ENCODE measurements at regions not wholly inside any gene's neighbourhood (a gene's known extent, or its start where the extent isn't known, plus 50 kb on each side); places are given as distances from the start of the nearest gene placed in this dataset.

DNA sequence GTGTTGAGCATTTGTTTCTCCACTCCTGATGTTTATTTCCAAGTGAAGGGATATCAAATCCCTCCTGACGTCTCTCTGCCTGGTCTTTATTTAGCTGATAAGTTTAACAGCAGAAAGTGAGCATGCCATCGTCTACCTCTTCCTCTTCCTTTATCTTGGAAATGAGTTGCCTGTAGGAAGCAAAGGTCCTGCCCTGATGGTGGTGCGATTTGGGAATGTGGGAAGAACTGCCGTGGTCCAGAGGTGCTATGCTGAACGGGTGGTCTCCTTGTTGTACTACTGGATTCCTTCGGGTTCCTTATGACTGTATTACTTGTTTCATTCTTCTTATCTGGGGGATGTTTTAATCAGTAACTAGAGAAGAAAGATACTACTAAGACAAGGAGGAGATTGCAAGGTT lies 217.5 kb downstream of the PMAIP1 start:
- TF ChIP-seq, protein P1, sequence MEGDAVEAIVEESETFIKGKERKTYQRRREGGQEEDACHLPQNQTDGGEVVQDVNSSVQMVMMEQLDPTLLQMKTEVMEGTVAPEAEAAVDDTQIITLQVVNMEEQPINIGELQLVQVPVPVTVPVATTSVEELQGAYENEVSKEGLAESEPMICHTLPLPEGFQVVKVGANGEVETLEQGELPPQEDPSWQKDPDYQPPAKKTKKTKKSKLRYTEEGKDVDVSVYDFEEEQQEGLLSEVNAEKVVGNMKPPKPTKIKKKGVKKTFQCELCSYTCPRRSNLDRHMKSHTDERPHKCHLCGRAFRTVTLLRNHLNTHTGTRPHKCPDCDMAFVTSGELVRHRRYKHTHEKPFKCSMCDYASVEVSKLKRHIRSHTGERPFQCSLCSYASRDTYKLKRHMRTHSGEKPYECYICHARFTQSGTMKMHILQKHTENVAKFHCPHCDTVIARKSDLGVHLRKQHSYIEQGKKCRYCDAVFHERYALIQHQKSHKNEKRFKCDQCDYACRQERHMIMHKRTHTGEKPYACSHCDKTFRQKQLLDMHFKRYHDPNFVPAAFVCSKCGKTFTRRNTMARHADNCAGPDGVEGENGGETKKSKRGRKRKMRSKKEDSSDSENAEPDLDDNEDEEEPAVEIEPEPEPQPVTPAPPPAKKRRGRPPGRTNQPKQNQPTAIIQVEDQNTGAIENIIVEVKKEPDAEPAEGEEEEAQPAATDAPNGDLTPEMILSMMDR (conservative IDR thresholded peaks at IDR 0.05; ENCODE audit: low read length), result no peak
- H3K4me3 ChIP-seq (ENCODE audit: low read length), result no peak overlapping the region
- no peak for DNase-seq (ENCODE audit: low read depth)

DNA sequence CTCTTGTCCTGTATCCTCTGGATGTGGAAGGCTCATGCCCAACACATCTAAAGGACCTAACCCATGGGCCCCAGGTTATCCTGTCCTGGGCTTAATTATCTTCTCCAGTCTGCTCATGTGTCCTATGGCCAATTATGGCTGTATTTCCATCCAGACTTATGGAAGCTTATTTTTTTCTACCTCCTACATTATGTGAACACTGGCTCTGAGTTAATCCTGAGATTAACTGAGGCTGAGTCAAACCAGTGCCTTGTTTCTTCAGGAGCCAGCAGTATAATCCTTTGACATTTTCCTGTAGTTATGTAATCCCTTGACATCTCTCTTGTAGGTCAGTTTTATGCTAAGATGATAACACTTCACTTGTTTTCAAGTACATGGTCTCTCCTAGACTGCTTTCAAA lies 213.6 kb downstream of the PMAIP1 start:
- no peak overlapping the region for H3K4me3 ChIP-seq (ENCODE audit: low read length)
- TF ChIP-seq, protein P1 (conservative IDR thresholded peaks at IDR 0.05; ENCODE audit: low read length), result no peak
- no peak for DNase-seq (ENCODE audit: low read depth)

DNA sequence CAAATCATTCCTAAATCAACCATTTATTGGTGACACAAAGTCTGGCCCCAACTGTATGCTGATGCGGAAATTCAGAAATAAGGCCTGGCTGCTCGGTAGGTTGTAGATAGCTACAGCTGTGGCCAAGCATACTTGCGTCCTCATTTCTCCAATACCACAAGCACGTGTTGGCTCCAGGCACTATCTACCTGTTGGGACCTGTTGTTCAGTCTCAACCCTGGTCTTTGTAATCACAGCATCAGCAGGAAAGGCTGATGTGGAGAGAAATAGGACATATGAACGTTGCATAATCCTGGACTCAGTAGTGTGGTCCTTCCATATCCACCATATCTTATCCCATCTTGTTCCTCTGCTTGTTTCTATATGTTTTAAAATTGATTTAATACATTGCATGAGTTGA lies 212.6 kb downstream of the PMAIP1 start:
- no peak overlapping the region for H3K4me3 ChIP-seq (ENCODE audit: low read length)
- TF ChIP-seq, protein P1 (conservative IDR thresholded peaks at IDR 0.05; ENCODE audit: low read length), result no peak
- DNase-seq (ENCODE audit: low read depth), result no peak

DNA sequence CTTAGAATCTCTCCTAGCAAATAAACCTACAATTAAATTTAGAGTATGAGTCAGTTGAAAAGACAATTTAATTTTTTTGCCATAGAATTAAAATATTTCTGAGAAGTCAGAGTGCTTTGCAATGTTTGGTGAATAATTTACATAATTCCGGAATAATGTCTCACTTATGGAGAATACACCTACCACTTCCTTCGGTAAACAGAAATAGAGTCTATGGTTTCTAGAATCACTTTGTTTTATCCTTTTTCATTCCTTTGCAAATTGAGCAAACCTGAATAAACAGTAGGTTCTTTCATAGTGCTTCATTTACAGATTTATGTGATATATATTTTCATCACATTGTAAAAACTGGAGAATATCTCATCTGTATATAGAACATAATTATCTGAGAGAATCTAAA lies 211.7 kb downstream of the PMAIP1 start:
- no peak overlapping the region for H3K4me3 ChIP-seq (ENCODE audit: low read length)
- TF ChIP-seq, protein P1 (conservative IDR thresholded peaks at IDR 0.05; ENCODE audit: low read length), result no peak
- DNase-seq (ENCODE audit: low read depth), result no peak

DNA sequence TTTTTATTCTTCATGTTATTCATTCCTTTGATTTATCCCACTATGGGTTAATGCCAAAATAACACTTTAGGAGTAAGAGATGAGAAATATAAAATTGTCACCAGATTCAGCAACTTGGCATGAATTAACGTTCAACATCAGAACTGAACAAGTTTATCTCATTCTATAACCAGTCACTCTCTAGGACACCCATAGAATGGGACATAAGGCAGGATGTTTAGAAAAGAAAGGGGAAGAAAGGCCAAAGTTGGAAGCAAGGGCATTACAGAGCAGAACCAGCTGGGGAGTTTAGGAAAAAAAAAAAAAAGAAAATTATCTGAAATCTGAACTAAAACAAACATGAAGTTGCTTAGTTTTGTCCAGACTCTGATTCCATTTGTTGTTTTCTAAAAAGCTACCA lies 211.0 kb downstream of the PMAIP1 start:
- H3K4me3 ChIP-seq (ENCODE audit: low read length), result no peak overlapping the region

DNA sequence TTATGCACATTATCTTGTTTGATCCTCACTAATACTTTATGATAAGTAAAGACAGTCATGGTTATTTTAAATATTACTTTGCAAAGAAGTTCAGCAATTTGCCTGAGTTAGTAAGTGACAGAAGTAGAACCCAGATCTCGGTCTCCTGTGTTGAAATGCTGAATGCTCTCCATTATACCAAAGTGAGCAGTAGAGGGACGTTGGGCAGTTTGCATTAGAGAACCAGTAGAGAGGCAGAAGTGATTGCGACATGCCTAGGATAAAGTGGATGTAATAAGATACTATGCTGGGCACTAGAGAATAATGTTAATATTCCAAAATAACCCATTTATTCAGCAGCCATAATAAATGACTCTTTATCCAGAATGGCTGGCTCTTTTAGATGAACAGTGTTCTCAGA lies 201.0 kb downstream of the PMAIP1 start:
- H3K4me3 ChIP-seq (ENCODE audit: low read length), result no peak overlapping the region
- TF ChIP-seq, protein P1 (conservative IDR thresholded peaks at IDR 0.05; ENCODE audit: low read length), result no peak
- peak; percentile 2 for DNase-seq (ENCODE audit: low read depth)

More for the DNA sequence above, 211.0 kb downstream of the PMAIP1 start:
- TF ChIP-seq, protein P1 (conservative IDR thresholded peaks at IDR 0.05; ENCODE audit: low read length), result no peak
- DNase-seq (ENCODE audit: low read depth), result no peak

DNA sequence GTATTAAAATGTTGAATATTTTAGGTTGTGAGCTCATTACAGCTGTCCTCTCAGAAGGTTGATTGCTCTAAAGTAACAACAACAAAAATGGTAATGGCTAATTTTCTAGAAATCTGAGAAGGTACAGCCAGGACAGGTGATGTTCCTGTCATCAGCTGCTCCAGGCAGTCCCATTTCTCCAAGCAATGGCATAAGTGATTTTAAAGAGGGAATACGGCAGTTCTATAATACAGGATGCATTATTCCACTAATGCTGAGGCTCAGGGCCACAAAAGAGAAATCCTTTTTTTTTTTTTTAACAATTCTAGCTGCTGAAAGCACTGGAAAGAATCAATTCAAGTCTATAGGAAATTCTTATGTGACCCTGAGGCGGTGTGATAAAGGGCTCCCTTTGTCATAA lies 199.9 kb downstream of the PMAIP1 start:
- no peak for DNase-seq (ENCODE audit: low read depth)
- TF ChIP-seq, protein P1 (conservative IDR thresholded peaks at IDR 0.05; ENCODE audit: low read length), result no peak
- H3K4me3 ChIP-seq (ENCODE audit: low read length), result no peak overlapping the region

Data from AG10803 (cell line).